Peyer's patch (tissue), 4 donors: ENCODE measurements at regions not wholly inside any gene's neighbourhood (a gene's known extent, or its start where the extent isn't known, plus 50 kb on each side); places are given as distances from the start of the nearest gene placed in this dataset.

Source experiments
- DNase-seq, 3 donors: peaks; one replicate each; pipeline ENCODE4 v3.0.0-alpha.2; 2017 to 2019
- H3K27ac ChIP-seq, 4 donors: fragments of 200-600 bp; sonication (generic); one replicate each; pipeline ENCODE4 v1.5.1; 2016 to 2019
- H3K27me3 ChIP-seq, 2 donors: fragments of 200-600 bp; sonication (generic); one replicate each; pipeline ENCODE4 v1.5.1; 2019
- H3K36me3 ChIP-seq, 3 donors: fragments of 200-600 bp; sonication (generic); one replicate each; pipeline ENCODE4 v1.5.1; 2016 to 2019
- H3K4me1 ChIP-seq, 4 donors: fragments of 200-600 bp; sonication (generic); one replicate each; pipeline ENCODE4 v1.5.1; 2016 to 2019
- H3K4me3 ChIP-seq, 4 donors: fragments of 200-600 bp; sonication (generic); 1 replicate in 3 of 4; 2 replicates in 1 of 4; pipeline ENCODE4 v1.5.1; 2016 to 2019; ENCODE audit warnings: mild to moderate bottlenecking in 1 of 4
- H3K9me3 ChIP-seq, 4 donors: fragments of 200-600 bp; sonication (generic); one replicate each; pipeline ENCODE4 v1.5.1; 2016 to 2019; ENCODE audit warnings: mild to moderate bottlenecking in 1 of 4
- CTCF ChIP-seq, 6 experiments: fragments of 450-650 bp in 4 of 6; fragments of 200-600 bp in 2 of 6; sonication (generic) in 1 of 6; IDR thresholded peaks; one replicate each; pipeline ENCODE4 v1.5.1; 2017 to 2019; ENCODE audit warnings: antibody characterized with exemption in 6 of 6, mild to moderate bottlenecking in 3 of 6, moderate library complexity in 1 of 6
- POLR2A ChIP-seq, 2 donors: fragments of 450-650 bp; IDR thresholded peaks; one replicate each; pipeline ENCODE4 v1.5.1; 2017; ENCODE audit warnings: antibody characterized with exemption in 2 of 2, mild to moderate bottlenecking in 2 of 2, moderate library complexity in 2 of 2

- DNase-seq = no peak
- H3K27me3 ChIP-seq = no peaks in the 10 kb centered on the region
- H3K4me1 ChIP-seq = no peaks in the 10 kb centered on the region
- TF ChIP-seq CTCF (IDR thresholded peaks at IDR 0.05) (no peak), POLR2A (IDR thresholded peaks at IDR 0.05) (no peak)
- no peaks in the 10 kb centered on the region for H3K9me3 ChIP-seq
- no peak overlapping the region for H3K27ac ChIP-seq
- H3K36me3 ChIP-seq = no peaks in the 10 kb centered on the region
- no peak overlapping the region for H3K4me3 ChIP-seq
Measured at GRCh38 chr18:5669585-5669984, 125.8 kb upstream of the EPB41L3 start.

GRCh38 chr18:5668087-5668715, 124.4 kb upstream of the EPB41L3 start:
- Histone ChIP-seq H3K9me3 (no peaks in the 10 kb centered on the region), H3K4me1 (no peaks in the 10 kb centered on the region), H3K4me3 (no peak overlapping the region), H3K27me3 (no peaks in the 10 kb centered on the region), H3K36me3 (no peaks in the 10 kb centered on the region), H3K27ac (no peak overlapping the region)
- DNase-seq = no peak
- TF ChIP-seq POLR2A (IDR thresholded peaks at IDR 0.05) (no peak), CTCF (IDR thresholded peaks at IDR 0.05) (no peak)

- H3K27ac ChIP-seq = no peak overlapping the region
- H3K4me1 ChIP-seq = no peaks in the 10 kb centered on the region
- H3K9me3 ChIP-seq = no peaks in the 10 kb centered on the region
- TF ChIP-seq CTCF (IDR thresholded peaks at IDR 0.05) = no peak
- TF ChIP-seq POLR2A (IDR thresholded peaks at IDR 0.05) = no peak
- no peaks in the 10 kb centered on the region for H3K27me3 ChIP-seq
- no peak for DNase-seq
- H3K36me3 ChIP-seq = no peaks in the 10 kb centered on the region
- H3K4me3 ChIP-seq = no peak overlapping the region
Measured at GRCh38 chr18:5667356-5667755, 123.6 kb upstream of the EPB41L3 start.

GRCh38 chr18:5662586-5663090, 118.8 kb upstream of the EPB41L3 start:
- Histone ChIP-seq H3K9me3 (no peaks in the 10 kb centered on the region), H3K27me3 (no peaks in the 10 kb centered on the region), H3K4me1 (no peaks in the 10 kb centered on the region), H3K27ac (no peak overlapping the region), H3K36me3 (no peaks in the 10 kb centered on the region), H3K4me3 (no peak overlapping the region)
- TF ChIP-seq POLR2A (IDR thresholded peaks at IDR 0.05) = no peak
- TF ChIP-seq CTCF (IDR thresholded peaks at IDR 0.05) = no peak
- DNase-seq = no peak

GRCh38 chr18:5661179-5661578, 117.4 kb upstream of the EPB41L3 start:
- Histone ChIP-seq H3K9me3 (no peaks in the 10 kb centered on the region), H3K4me3 (no peak overlapping the region), H3K27ac (no peak overlapping the region), H3K36me3 (no peaks in the 10 kb centered on the region), H3K27me3 (no peaks in the 10 kb centered on the region), H3K4me1 (no peaks in the 10 kb centered on the region)
- DNase-seq = no peak
- TF ChIP-seq CTCF (IDR thresholded peaks at IDR 0.05) (no peak), POLR2A (IDR thresholded peaks at IDR 0.05) (no peak)

GRCh38 chr18:5653802-5654201, 110.0 kb upstream of the EPB41L3 start:
- no peaks in the 10 kb centered on the region for H3K4me1 ChIP-seq
- no peaks in the 10 kb centered on the region for H3K27me3 ChIP-seq
- H3K9me3 ChIP-seq = no peaks in the 10 kb centered on the region
- no peak overlapping the region for H3K27ac ChIP-seq
- no peaks in the 10 kb centered on the region for H3K36me3 ChIP-seq
- TF ChIP-seq CTCF (IDR thresholded peaks at IDR 0.05) (no peak), POLR2A (IDR thresholded peaks at IDR 0.05) (no peak)
- H3K4me3 ChIP-seq = no peak overlapping the region
- DNase-seq = no peak
